PC-3 (cell line): ENCODE measurements at regions not wholly inside any gene's neighbourhood (a gene's known extent, or its start where the extent isn't known, plus 50 kb on each side); places are given as distances from the start of the nearest gene placed in this dataset.

Experiments used
- ATAC-seq: fragments of 200-7000 bp; cut with Tn5 transposase; 2 replicates; pipeline ENCODE4 v1.9.1; 2020; ENCODE audit warnings: mild to moderate bottlenecking, moderate library complexity
- BruUV-seq: library from RNA; stranded (reverse); fragments of 400-500 nt; replicated peaks from 2 replicates; lab custom pipeline; 2021; lab: Mats Ljungman, UMichigan
- CTCF ChIA-PET: fragments of 300-600 bp; sonication (Branson Sonifier 250); formaldehyde crosslinking; loops from one replicate; lab custom pipeline; 2022; ENCODE audit warnings: antibody characterized with exemption; lab: Charles Lee
- POLR2A ChIA-PET: fragments of 300-600 bp; sonication (Branson Sonifier 250); formaldehyde crosslinking; loops from one replicate; lab custom pipeline; 2022; ENCODE audit warnings: antibody characterized with exemption; ENCODE audit not compliant: unreplicated experiment; lab: Charles Lee
- DNase-seq: peaks from one replicate; pipeline ENCODE4 v3.0.0-alpha.2; 2015
- H2AFZ ChIP-seq: fragments of 300-600 bp; sonication (generic); 2 replicates; pipeline ENCODE4 v1.6.0; 2016; ENCODE audit warnings: antibody characterized with exemption, low read length
- H3F3A ChIP-seq: fragments of 300-600 bp; sonication (generic); one replicate; pipeline ENCODE4 v1.6.0; 2017; ENCODE audit warnings: antibody characterized with exemption, low read length, control low read depth, mild to moderate bottlenecking; ENCODE audit not compliant: unreplicated experiment
- H3K27ac ChIP-seq: fragments of 300-600 bp; sonication (generic); 2 replicates; pipeline ENCODE4 v1.5.1; 2016; ENCODE audit warnings: mild to moderate bottlenecking, low read length
- H3K27me3 ChIP-seq: fragments of 300-600 bp; sonication (generic); 2 replicates; pipeline ENCODE4 v1.6.1; 2016; ENCODE audit warnings: low read length, mixed read lengths
- H3K36me3 ChIP-seq: fragments of 300-600 bp; sonication (generic); 2 replicates; pipeline ENCODE4 v1.6.1; 2016; ENCODE audit warnings: low read depth, mixed run types, low read length, mixed read lengths
- H3K4me1 ChIP-seq: fragments of 300-600 bp; sonication (generic); 2 replicates; pipeline ENCODE4 v1.5.1; 2016; ENCODE audit warnings: low read length; ENCODE audit not compliant: insufficient read depth
- H3K4me2 ChIP-seq: fragments of 300-600 bp; sonication (generic); 2 replicates; pipeline ENCODE4 v1.6.0; 2016; ENCODE audit warnings: low read length
- H3K4me3 ChIP-seq: fragments of 300-600 bp; sonication (generic); 2 replicates; pipeline ENCODE4 v1.5.1; 2016; ENCODE audit warnings: mild to moderate bottlenecking, low read length, mixed read lengths
- H3K79me2 ChIP-seq: fragments of 300-600 bp; sonication (generic); 2 replicates; pipeline ENCODE4 v1.6.1; 2017; ENCODE audit warnings: low read length, mixed read lengths
- H3K9ac ChIP-seq: fragments of 300-600 bp; sonication (generic); 2 replicates; pipeline ENCODE4 v1.6.0; 2016; ENCODE audit warnings: mild to moderate bottlenecking, low read length
- H3K9me2 ChIP-seq: fragments of 300-600 bp; sonication (generic); replicated peaks from 2 replicates; pipeline ENCODE4 v1.6.1; 2016; ENCODE audit warnings: mixed run types, low read length, mixed read lengths
- H3K9me3 ChIP-seq: fragments of 300-600 bp; sonication (generic); 2 replicates; pipeline ENCODE4 v1.6.1; 2016; ENCODE audit warnings: low read length, mixed read lengths
- H4K20me1 ChIP-seq: fragments of 300-600 bp; sonication (generic); 2 replicates; pipeline ENCODE4 v1.6.1; 2016; ENCODE audit warnings: low read length, mixed read lengths
- CTCF ChIP-seq: fragments of 300-600 bp; sonication (generic); conservative IDR thresholded peaks from 2 replicates; pipeline ENCODE4 v1.5.1; 2017; ENCODE audit warnings: antibody characterized with exemption, low read depth, mild to moderate bottlenecking, low read length
- EZH2 ChIP-seq: fragments of 300-600 bp; sonication (generic); IDR thresholded peaks from one replicate; pipeline ENCODE4 v1.6.1; 2017; ENCODE audit warnings: antibody characterized with exemption, mild to moderate bottlenecking, low read length; ENCODE audit not compliant: unreplicated experiment
- EZH2phosphoT487 ChIP-seq: fragments of 300-600 bp; sonication (generic); IDR thresholded peaks from 2 replicates; pipeline ENCODE4 v1.6.1; 2018; ENCODE audit warnings: mild to moderate bottlenecking, antibody characterized with exemption, low read length, borderline replicate concordance
- intact Hi-C: fragments of 100-400 bp; cut with micrococcal nuclease; formaldehyde crosslinking; loops from 2 replicates; pipeline ENCODE4 v1.9.0; 2023

GRCh38 chr10:94108200-94108599 is 114.5 kb downstream of the PLCE1 start:
- Histone ChIP-seq H3K27me3 (no peaks in the 10 kb centered on the region), H3K9me2 (no peaks in the 10 kb centered on the region), H2AFZ (no peak overlapping the region), H4K20me1 (no peaks in the 10 kb centered on the region), H3K4me3 (no peak overlapping the region), H3K79me2 (0 out of 2 replicates have a peak, but pooled peaks cover 15% of the 10 kb centered on the region), H3K27ac (peak overlapping the region; percentile 47), H3K36me3 (no peaks in the 10 kb centered on the region), H3K4me2 (no peak overlapping the region), H3K4me1 (peaks cover 26% of the 10 kb centered on the region), H3K9ac (no peak overlapping the region), H3K9me3 (no peaks in the 10 kb centered on the region), H3F3A (no peaks in the 10 kb centered on the region)
- TF ChIP-seq EZH2phosphoT487 (no peak), CTCF (no peak), EZH2 (no peak)
- ChIA-PET POLR2A (no interaction called here), CTCF (no interaction called here)
- no TSS peak for BruUV-seq
- ATAC-seq, result peak; percentile 56
- peak; percentile 63 for DNase-seq
- intact Hi-C loops, result no loop called here

DNA sequence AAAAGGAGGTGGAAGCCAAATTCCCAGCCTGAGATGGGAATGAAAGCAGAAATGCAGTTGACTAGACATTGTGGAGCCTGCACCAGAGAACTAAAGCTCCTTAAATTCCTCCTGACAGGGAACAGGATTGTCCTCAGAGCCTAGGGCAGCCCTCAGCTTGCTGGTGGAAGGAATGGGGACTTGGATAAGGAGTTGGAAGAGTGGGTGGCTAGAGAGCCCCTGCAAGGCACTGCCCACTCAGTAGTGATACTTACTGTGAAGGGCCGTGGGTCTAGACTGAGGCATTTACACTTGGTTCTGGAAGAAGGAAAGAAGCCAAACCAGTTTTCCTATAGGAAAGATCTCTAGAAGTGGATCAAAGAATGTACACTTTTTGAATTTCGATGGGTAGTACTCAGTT is 117.6 kb downstream of the PLCE1 start:
- no peaks in the 10 kb centered on the region for H3K9me2 ChIP-seq
- ATAC-seq (no peak), DNase-seq (no peak)
- no peak for TF ChIP-seq EZH2phosphoT487
- TF ChIP-seq CTCF, result no peak
- TF ChIP-seq EZH2, result no peak
- peaks cover 8% of the 10 kb centered on the region; the same call in 1 of the 2 replicates for H3K4me1 ChIP-seq
- no peak overlapping the region for H3K27ac ChIP-seq
- H3K9me3 ChIP-seq, result no peaks in the 10 kb centered on the region
- H3F3A ChIP-seq, result no peaks in the 10 kb centered on the region
- no peak overlapping the region for H3K4me2 ChIP-seq
- no peaks in the 10 kb centered on the region for H3K27me3 ChIP-seq
- H2AFZ ChIP-seq, result no peak overlapping the region
- no peak overlapping the region for H3K4me3 ChIP-seq
- no peaks in the 10 kb centered on the region for H3K36me3 ChIP-seq
- no TSS peak for BruUV-seq
- ChIA-PET POLR2A (no interaction called here), CTCF (no interaction called here)
- 0 out of 2 replicates have a peak, but pooled peaks cover 6% of the 10 kb centered on the region for H3K79me2 ChIP-seq
- H4K20me1 ChIP-seq, result no peaks in the 10 kb centered on the region
- intact Hi-C loops, result no loop called here
- H3K9ac ChIP-seq, result no peak overlapping the region

DNA sequence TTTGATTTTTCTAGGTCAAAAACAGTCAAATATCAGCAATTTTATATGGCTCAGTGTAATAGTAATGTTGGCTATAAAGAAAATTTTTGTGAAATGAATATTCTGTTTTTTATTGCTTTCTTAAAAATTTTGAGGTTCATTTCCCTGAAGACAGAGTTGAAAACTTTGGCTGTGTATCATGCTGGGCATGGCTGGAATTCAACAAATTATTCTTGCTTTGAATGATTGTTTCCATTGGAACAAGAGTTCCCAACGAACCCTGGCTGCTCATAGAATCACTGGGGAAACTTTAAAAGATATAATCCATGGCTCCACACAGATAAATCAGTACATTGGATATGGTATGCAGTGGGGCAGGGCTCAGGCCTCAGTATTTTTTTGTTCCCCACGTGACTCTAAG is 118.6 kb downstream of the PLCE1 start:
- TF ChIP-seq CTCF (no peak), EZH2phosphoT487 (no peak), EZH2 (no peak)
- H3K4me1 ChIP-seq, result peaks cover 8% of the 10 kb centered on the region; the same call in 1 of the 2 replicates
- H3K27me3 ChIP-seq, result no peaks in the 10 kb centered on the region
- no peak overlapping the region for H3K9ac ChIP-seq
- H3K27ac ChIP-seq, result no peak overlapping the region
- H2AFZ ChIP-seq, result no peak overlapping the region
- ATAC-seq (no peak), DNase-seq (no peak)
- no peaks in the 10 kb centered on the region for H4K20me1 ChIP-seq
- ChIA-PET POLR2A (no interaction called here), CTCF (no interaction called here)
- no TSS peak for BruUV-seq
- H3F3A ChIP-seq, result no peaks in the 10 kb centered on the region
- H3K36me3 ChIP-seq, result no peaks in the 10 kb centered on the region
- no peaks in the 10 kb centered on the region for H3K9me3 ChIP-seq
- intact Hi-C loops, result no loop called here
- no peaks in the 10 kb centered on the region for H3K9me2 ChIP-seq
- H3K4me3 ChIP-seq, result no peak overlapping the region
- 0 out of 2 replicates have a peak, but pooled peaks cover 6% of the 10 kb centered on the region for H3K79me2 ChIP-seq
- H3K4me2 ChIP-seq, result no peak overlapping the region
